SK-N-SH (cell line): ENCODE measurements at regions not wholly inside any gene's neighbourhood (a gene's known extent, or its start where the extent isn't known, plus 50 kb on each side); places are given as distances from the start of the nearest gene placed in this dataset.

ENCODE experiments used
- CTCF ChIP-seq: fragments of 200-600 bp; sonication (generic); IDR thresholded peaks from 2 replicates; pipeline ENCODE4 v1.6.1; 2017; ENCODE audit warnings: antibody characterized with exemption, mild to moderate bottlenecking, moderate library complexity
- EP300 ChIP-seq, 2 experiments: IDR thresholded peaks; 2 replicates each; pipeline versions ENCODE4 v1.4.0 to v1.6.1; 2012; ENCODE audit warnings: borderline replicate concordance in 1 of 2, low read depth in 1 of 2, low read length in 1 of 2
- EZH2phosphoT487 ChIP-seq: fragments of 200-600 bp; sonication (generic); IDR thresholded peaks from 2 replicates; pipeline ENCODE4 v1.6.1; 2017; ENCODE audit warnings: low read depth, mixed run types, mild to moderate bottlenecking, antibody characterized with exemption, moderate library complexity, borderline replicate concordance
- JUND ChIP-seq: IDR thresholded peaks from 2 replicates; pipeline ENCODE4 v1.4.0; 2012
- MAX ChIP-seq: IDR thresholded peaks from 2 replicates; pipeline ENCODE4 v1.4.0; 2012; ENCODE audit warnings: low read depth
- NRF1 ChIP-seq: IDR thresholded peaks from 2 replicates; pipeline ENCODE4 v1.6.1; 2012; ENCODE audit warnings: low read depth, mild to moderate bottlenecking, low read length
- RFX5 ChIP-seq: IDR thresholded peaks from 2 replicates; pipeline ENCODE4 v1.6.1; 2012; ENCODE audit warnings: mild to moderate bottlenecking, improper control_type of control experiment, low read length
- TCF12 ChIP-seq: IDR thresholded peaks from 2 replicates; pipeline ENCODE4 v1.4.0; 2012
- TEAD4 ChIP-seq: IDR thresholded peaks from 2 replicates; pipeline ENCODE4 v1.4.0; 2012; ENCODE audit warnings: mild to moderate bottlenecking, borderline replicate concordance; ENCODE audit not compliant: insufficient read depth

- no peak for TF ChIP-seq TEAD4
- TF ChIP-seq EZH2phosphoT487 = no peak
- TF ChIP-seq CTCF = no peak
- TF ChIP-seq RFX5 = no peak
- no peak for TF ChIP-seq EP300 (IDR thresholded peaks at IDR 0.05; ENCODE audit: borderline replicate concordance in 1 of 2, low read depth in 1 of 2, low read length in 1 of 2)
- TF ChIP-seq JUND = no peak
- no peak for TF ChIP-seq TCF12
- no peak for TF ChIP-seq MAX
- no peak for TF ChIP-seq NRF1
These were observed 311.3 kb downstream of the KLF12 start for GRCh38 chr13:73822668-73823592.
